GM19238 (cell line): ENCODE measurements at regions not wholly inside any gene's neighbourhood (a gene's known extent, or its start where the extent isn't known, plus 50 kb on each side); places are given as distances from the start of the nearest gene placed in this dataset.

Experiments
- DNase-seq: peaks from one replicate; pipeline ENCODE4 v3.0.0; 2011; ENCODE audit warnings: low spot score; ENCODE audit not compliant: insufficient read length

GRCh38 chr12:31783996-31784645, 55.3 kb upstream of the AMN1 start:
- DNase-seq: no peak

- DNase-seq: no peak
Observed at GRCh38 chr12:31783556-31783955, 54.7 kb upstream of the AMN1 start.

DNA sequence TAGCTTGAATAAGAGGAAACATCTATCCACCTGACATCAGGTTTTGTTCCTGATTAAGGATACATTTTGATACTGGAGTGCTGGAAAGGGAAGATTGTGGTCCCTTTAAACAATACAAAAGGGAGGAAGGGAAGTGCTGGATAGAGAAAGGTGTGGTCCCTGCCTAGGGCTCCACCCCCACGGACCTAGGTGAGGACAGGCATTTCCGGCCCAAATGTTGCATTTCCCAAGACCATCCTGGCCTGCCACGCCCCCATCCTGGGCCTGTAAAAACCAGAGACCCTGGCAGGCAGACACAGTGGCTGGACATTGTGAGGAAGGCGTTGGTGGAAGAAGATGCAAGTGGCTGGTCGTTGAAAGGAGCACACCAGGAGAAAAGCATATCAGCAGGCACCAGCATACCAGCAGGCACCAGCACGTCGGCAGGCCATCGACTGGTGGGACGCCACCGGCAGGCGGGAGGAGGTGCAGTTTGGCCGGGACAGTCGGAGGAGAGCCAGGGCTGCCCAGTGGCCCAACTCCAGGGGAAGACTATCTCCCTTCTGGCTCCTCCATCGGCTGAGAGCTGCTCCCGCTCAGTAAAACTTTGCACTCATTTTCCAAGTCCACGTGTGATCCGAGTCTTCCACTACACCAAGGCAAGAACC, 53.2 kb upstream of the AMN1 start:
- DNase-seq: no peak

GRCh38 chr12:31780096-31780495, 51.3 kb upstream of the AMN1 start:
- no peak for DNase-seq

GRCh38 chr12:31778687-31779086, 49.9 kb upstream of the AMN1 start:
- DNase-seq: no peak
